Thymus (tissue), 11 donors: ENCODE measurements at regions not wholly inside any gene's neighbourhood (a gene's known extent, or its start where the extent isn't known, plus 50 kb on each side); places are given as distances from the start of the nearest gene placed in this dataset.

Experiments
- DNase-seq, 9 donors: peaks; one replicate each; pipeline ENCODE4 v3.0.0-alpha.2; 2013; ENCODE audit warnings: low spot score in 9 of 9, low read depth in 6 of 9, missing footprints in 1 of 9
- H3K27ac ChIP-seq, 2 donors: one replicate each; pipeline ENCODE4 v1.5.1; 2013; ENCODE audit warnings: control low read depth in 1 of 2, low read depth in 1 of 2, low read length in 1 of 2, mild to moderate bottlenecking in 1 of 2, moderate library complexity in 1 of 2
- H3K27me3 ChIP-seq, 2 donors: one replicate each; pipeline ENCODE4 v1.5.1; 2013; ENCODE audit warnings: low read length in 1 of 2; ENCODE audit not compliant: control insufficient read depth in 2 of 2, insufficient read depth in 1 of 2
- H3K36me3 ChIP-seq, 2 donors: one replicate each; pipeline ENCODE4 v1.5.1; 2013; ENCODE audit warnings: low read length in 1 of 2, mild to moderate bottlenecking in 1 of 2, moderate library complexity in 1 of 2; ENCODE audit not compliant: control insufficient read depth in 2 of 2, insufficient read depth in 2 of 2
- H3K4me1 ChIP-seq, 2 donors: one replicate each; pipeline ENCODE4 v1.5.1; 2013; ENCODE audit warnings: low read length in 2 of 2; ENCODE audit not compliant: control insufficient read depth in 2 of 2, insufficient read depth in 2 of 2
- H3K4me3 ChIP-seq, 2 donors: one replicate each; pipeline ENCODE4 v1.5.1; 2013; ENCODE audit warnings: low read length in 2 of 2, control low read depth in 1 of 2, mild to moderate bottlenecking in 1 of 2
- H3K9me3 ChIP-seq, 2 donors: one replicate each; pipeline ENCODE4 v1.5.1; 2013; ENCODE audit warnings: low read length in 1 of 2, mild to moderate bottlenecking in 1 of 2; ENCODE audit not compliant: control insufficient read depth in 2 of 2, insufficient read depth in 1 of 2
- WGBS: extraction: QIAGEN DNeasy Blood & Tissue Kit; methylation state at CpG from one replicate; pipeline ENCODE4 v1.1.7; 2013; 5-methylcytosine and 5-hydroxymethylcytosine counted together
- donor health status: healthy.

GRCh38 chr19:30695171-30695875 is 323.1 kb downstream of the ZNF536 start:
- Histone ChIP-seq H3K9me3 (no peaks in the 10 kb centered on the region), H3K27ac (no peak overlapping the region), H3K4me1 (no peaks in the 10 kb centered on the region), H3K36me3 (no peaks in the 10 kb centered on the region), H3K27me3 (peaks cover 7 to 27% of the 10 kb centered on the region in 2 donors), H3K4me3 (no peak overlapping the region)
- DNase-seq: no peak
- WGBS: 91% methylated on average over 8 of the region's 8 CpGs

DNA sequence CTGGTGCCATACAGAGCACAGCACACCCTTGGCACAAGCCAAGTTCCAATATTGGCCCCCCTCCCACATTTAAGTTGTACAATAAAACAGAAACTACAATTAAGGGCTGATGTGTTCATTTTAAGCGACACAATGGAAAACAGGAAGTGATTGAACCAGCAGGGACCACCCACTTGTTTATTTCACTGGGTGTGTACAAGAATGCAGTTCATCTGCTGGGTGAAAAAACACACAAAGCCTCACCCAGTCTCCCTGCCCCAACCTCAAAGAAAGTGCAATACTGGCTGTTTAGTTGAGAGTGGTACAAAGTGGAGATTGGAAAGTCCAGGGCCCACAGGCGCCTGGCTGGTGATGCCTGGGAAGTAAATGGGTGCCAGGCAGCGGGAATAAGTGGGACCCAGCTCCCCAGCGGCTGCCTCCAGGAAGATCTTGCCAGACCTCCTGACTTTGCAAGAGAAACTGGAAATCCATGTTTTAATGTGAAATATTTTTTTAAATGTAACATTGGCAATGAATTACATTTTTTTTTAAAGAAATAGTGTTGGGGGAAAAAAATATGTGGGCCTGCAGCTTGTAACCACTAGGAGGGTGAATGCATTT is 322.1 kb downstream of the ZNF536 start:
- no peaks in the 10 kb centered on the region for H3K36me3 ChIP-seq
- H3K27me3 ChIP-seq: peaks cover 7 to 27% of the 10 kb centered on the region in 2 donors
- H3K4me3 ChIP-seq: no peak overlapping the region
- H3K27ac ChIP-seq: no peak overlapping the region
- no peak for DNase-seq
- WGBS: 88% methylated on average over 4 of the region's 4 CpGs
- no peaks in the 10 kb centered on the region for H3K4me1 ChIP-seq
- no peaks in the 10 kb centered on the region for H3K9me3 ChIP-seq

GRCh38 chr19:30692879-30693503 is 320.8 kb downstream of the ZNF536 start:
- Histone ChIP-seq H3K4me1 (no peaks in the 10 kb centered on the region), H3K4me3 (no peak overlapping the region), H3K27ac (no peak overlapping the region), H3K27me3 (peaks cover 7 to 30% of the 10 kb centered on the region in 2 donors), H3K36me3 (no peaks in the 10 kb centered on the region), H3K9me3 (no peaks in the 10 kb centered on the region)
- WGBS: 73% methylated on average over 12 of the region's 12 CpGs
- DNase-seq: no peak

DNA sequence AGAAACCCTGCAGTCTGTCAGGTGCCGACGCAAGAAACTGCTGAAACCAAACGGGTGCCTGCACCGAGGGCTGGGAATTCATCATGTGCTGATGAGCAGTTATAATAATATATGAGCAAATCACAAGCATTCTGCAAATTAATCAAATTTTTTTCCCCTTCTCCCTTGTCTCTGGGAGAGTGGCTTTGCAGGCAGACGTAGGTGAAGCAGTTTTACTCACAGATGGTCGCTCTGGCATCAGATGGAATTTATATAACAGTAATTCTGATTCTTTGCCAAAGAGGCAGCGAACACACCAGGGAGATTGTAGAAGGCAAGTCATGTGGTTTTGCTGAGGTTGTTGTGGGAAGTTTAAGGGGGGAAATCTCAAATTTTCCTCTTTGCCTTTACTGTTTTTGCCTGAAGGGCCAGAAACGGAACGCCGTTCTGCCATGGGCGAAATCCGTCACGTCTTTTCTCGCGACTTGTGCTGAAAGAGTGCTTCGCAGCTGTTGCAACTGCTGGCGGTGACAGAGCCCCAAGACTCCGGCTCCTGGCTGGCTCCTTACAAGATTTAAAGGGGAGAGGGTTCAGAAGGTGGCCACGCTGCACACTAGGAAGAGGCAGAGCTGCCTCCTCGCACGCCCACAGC is 320.1 kb downstream of the ZNF536 start:
- no peaks in the 10 kb centered on the region for H3K9me3 ChIP-seq
- 26% methylated on average over 21 of the region's 21 CpGs for WGBS
- no peaks in the 10 kb centered on the region for H3K4me1 ChIP-seq
- no peak for DNase-seq
- H3K27ac ChIP-seq: no peak overlapping the region
- H3K27me3 ChIP-seq: peaks cover 7 to 30% of the 10 kb centered on the region in 2 donors
- H3K4me3 ChIP-seq: no peak overlapping the region
- H3K36me3 ChIP-seq: no peaks in the 10 kb centered on the region

DNA sequence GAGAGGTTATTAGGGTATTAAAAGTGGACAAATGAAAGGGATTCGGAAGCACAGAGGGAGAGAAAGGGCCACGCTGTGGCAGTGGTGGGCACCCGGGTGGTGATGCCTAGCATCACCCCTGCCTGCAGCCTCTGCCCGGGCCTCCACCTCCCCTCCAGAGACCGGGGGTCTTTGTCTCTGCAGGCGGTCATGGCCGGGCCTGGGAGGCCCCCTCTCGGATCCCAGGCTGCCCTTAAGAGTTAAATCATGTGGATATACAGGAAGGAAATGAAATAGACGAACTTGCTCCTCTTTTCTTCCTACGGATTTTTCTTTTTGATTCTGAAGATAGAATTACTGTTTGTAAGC is 319.6 kb downstream of the ZNF536 start:
- H3K9me3 ChIP-seq: no peaks in the 10 kb centered on the region
- DNase-seq: no peak
- no peak overlapping the region for H3K4me3 ChIP-seq
- 35% methylated on average over 10 of the region's 10 CpGs for WGBS
- H3K27me3 ChIP-seq: peaks cover 10 to 35% of the 10 kb centered on the region in 2 donors
- no peaks in the 10 kb centered on the region for H3K4me1 ChIP-seq
- no peaks in the 10 kb centered on the region for H3K36me3 ChIP-seq
- no peak overlapping the region for H3K27ac ChIP-seq

DNA sequence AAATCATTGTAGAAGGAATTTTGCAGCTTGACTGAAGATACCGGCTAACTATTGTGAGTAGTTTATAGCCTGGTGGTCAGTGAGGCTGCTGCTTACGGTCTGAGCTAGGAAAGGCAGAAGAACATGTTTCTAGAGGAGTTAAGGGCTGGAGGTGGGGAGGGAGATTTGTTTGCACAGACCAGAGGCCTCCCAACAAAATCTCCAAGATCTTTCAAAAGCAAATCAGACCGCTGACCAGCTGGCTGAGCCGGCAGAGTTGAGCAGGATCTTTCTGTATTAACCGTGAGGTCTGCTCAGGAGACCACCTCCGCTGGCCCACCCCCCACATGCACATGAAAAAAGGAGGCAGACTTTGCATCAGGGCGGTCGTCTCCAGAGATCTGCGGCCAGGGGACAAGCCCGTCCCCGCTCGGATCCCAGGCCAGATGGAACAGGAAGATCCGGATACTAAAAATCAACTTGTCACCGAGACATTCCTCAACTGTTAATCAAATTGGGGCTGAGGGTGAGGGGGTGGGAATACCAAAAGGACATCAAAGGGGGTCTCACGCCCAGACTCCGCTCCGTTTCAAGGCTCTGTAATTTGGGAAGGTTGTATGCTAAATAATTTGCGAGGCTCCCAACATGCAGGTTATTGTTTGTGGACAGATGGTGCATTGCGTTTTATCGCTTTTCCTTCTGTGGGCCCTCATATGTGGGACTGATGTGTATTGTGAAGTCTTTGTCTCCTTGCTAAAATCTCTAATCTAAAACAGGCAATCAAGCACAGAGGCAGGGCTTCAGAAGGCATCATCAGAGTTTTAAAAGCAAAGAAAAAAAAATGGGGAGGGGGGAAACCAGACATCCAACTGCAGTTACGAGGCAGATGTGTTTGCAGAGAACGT is 319.0 kb downstream of the ZNF536 start:
- peaks cover 10 to 37% of the 10 kb centered on the region in 2 donors for H3K27me3 ChIP-seq
- H3K36me3 ChIP-seq: no peaks in the 10 kb centered on the region
- WGBS: 52% methylated on average over 22 of the region's 22 CpGs
- no peaks in the 10 kb centered on the region for H3K9me3 ChIP-seq
- no peak for DNase-seq
- no peaks in the 10 kb centered on the region for H3K4me1 ChIP-seq
- no peak overlapping the region for H3K4me3 ChIP-seq
- H3K27ac ChIP-seq: no peak overlapping the region

DNA sequence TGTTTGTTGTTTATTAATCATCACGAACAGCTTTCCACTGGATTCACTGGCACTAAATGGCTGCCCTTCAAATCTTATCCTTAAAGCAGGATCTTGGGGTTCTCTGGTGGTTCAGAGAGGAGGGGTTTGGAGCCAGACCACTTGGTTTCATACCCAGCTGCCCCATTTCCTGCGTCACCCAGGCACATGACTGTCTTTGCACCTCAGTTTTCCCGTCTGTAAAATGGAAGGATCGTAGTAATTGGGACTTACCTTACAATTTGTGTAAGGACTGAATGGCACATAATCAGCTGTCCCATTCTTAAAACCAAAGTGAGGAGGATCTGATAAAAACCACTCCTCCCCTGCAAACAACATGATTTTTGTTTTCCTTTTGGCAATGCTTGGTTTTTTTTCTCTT is 318.3 kb downstream of the ZNF536 start:
- no peaks in the 10 kb centered on the region for H3K9me3 ChIP-seq
- no peak overlapping the region for H3K27ac ChIP-seq
- no peak overlapping the region for H3K4me3 ChIP-seq
- H3K27me3 ChIP-seq: peaks cover 10 to 37% of the 10 kb centered on the region in 2 donors
- DNase-seq: no peak
- no peaks in the 10 kb centered on the region for H3K4me1 ChIP-seq
- no peaks in the 10 kb centered on the region for H3K36me3 ChIP-seq
- WGBS: 92% methylated on average over 4 of the region's 4 CpGs

GRCh38 chr19:30689474-30689873 is 317.3 kb downstream of the ZNF536 start:
- WGBS: 77% methylated on average over 4 of the region's 4 CpGs
- Histone ChIP-seq H3K4me1 (no peaks in the 10 kb centered on the region), H3K27ac (no peak overlapping the region), H3K9me3 (no peaks in the 10 kb centered on the region), H3K4me3 (no peak overlapping the region), H3K36me3 (no peaks in the 10 kb centered on the region), H3K27me3 (peaks cover 10 to 37% of the 10 kb centered on the region in 2 donors)
- no peak for DNase-seq
